GM18909 (cell line): ENCODE measurements at regions not wholly inside any gene's neighbourhood (a gene's known extent, or its start where the extent isn't known, plus 50 kb on each side); places are given as distances from the start of the nearest gene placed in this dataset.
"Not testable (repeated sequence)": the region's sequence is repeated elsewhere in the genome, so short reads cannot be mapped to it uniquely, and the experiment has no call there.

Experiments
- ATAC-seq: cut with Tn5 transposase; IDR thresholded peaks from one replicate; pipeline ENCODE4 v1.9.1; 2021; ENCODE audit warnings: mild to moderate bottlenecking; ENCODE audit not compliant: unreplicated experiment, poor library complexity

DNA sequence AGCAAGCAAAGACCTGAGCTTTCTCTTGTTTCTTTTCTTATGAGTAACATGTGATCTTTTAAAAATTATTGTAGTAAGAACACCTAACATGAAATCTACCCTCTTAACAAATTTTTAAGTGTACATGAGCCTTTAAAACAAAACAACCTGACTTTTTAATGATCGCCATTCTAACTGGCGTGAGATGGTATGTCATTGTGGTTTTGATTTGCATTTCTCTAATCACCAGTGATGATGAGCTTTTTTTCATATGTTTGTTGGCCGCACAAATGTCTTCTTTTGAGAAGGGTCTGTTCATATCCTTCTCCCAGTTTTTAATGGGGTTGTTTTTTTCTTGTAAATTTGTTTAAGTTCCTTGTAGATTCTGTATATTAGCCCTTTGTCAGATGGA lies 73.7 kb upstream of the BMP2 start:
- ATAC-seq = not testable (repeated sequence)

GRCh38 chr20:6693178-6693807 lies 74.2 kb upstream of the BMP2 start:
- ATAC-seq = no peak

GRCh38 chr20:6692566-6693173 lies 74.8 kb upstream of the BMP2 start:
- no peak for ATAC-seq

- ATAC-seq = no peak
Observed at GRCh38 chr20:6691516-6691915, 76.0 kb upstream of the BMP2 start.

- ATAC-seq = no peak
Observed at GRCh38 chr20:6689339-6689973, 78.0 kb upstream of the BMP2 start.

GRCh38 chr20:6686171-6686570 lies 81.3 kb upstream of the BMP2 start:
- peak; percentile 74 for ATAC-seq

GRCh38 chr20:6685626-6686025 lies 81.9 kb upstream of the BMP2 start:
- ATAC-seq = no peak

DNA sequence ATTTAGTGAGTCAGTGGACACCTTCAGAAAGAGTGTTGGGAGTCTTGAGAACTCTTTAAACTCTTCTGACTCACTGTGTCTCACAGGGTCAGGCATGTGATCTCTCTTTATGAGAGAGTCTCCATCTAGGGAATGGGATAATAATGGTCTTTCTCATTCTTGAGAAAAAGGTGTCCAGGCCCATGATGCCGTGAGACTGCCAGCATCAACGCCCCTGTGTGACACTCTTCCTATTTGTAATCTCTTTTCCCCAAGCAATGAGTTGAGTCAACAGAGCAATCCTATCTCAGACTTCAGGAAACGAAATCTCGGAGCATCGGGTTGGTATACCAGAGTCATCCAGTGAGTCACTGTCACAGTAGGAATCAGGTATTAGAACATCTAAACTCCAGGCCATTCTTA lies 82.3 kb upstream of the BMP2 start:
- ATAC-seq = no peak

DNA sequence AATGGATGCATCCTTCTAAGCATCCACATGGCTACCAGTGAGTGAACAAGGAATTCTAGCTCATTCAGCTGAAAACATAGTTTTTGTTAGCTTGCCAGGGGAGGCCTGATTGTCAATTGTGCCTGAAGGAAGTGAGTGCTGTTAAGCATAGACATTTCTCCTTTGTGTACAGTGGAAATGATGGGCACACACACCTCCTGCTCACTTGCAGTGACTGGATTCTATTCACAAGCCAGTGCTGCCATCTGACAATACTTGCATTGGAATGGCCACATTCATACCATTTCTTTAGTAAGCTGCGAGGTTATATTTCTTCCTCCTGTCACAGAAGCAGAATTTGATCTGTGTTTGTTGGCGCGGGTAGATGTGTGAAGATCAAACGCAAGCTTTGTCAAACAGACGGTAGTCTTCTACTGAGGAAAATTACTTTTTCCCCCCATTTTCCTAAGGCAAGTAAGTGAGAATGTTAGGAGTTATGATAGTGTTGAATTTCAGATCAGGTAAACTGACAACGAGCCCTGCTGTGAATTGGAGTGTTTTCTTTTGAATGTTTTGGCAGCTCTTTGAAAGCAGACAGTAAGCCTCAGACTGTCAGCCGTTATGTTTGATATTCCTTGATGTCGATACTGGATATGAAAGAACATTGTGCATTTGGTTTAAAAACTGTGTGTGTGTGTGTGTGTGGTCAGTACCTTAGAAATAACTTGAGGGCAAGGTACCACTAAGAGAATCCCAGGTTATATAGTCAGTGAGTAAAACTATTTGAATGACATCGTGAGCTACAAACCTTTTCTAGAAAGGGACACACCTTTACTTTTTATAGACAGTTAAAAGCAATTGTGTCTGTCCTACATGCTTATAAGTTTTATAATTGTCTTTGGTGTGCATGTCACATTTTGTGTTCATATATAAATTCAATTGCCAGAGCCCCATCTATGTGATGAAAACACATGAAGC lies 84.2 kb upstream of the BMP2 start:
- no peak for ATAC-seq

DNA sequence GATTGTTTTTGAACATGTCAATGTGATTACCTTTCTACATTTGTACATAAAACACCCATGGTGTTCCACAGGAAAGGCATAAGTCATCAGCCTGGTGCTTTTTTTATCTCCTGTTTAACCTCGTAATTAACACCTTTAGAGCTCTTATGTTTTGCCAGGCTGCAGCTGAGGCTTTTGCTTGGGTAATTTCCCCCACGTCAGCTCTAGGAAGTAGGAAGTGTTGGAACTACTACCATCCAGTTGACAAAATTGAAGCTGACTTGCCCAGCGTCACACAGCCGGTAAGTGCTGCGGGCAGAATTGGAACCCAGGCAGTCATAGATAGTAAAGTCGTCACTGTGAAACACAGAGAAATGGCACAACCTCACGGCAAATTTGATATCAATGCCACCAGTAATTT lies 86.6 kb upstream of the BMP2 start:
- no peak for ATAC-seq

DNA sequence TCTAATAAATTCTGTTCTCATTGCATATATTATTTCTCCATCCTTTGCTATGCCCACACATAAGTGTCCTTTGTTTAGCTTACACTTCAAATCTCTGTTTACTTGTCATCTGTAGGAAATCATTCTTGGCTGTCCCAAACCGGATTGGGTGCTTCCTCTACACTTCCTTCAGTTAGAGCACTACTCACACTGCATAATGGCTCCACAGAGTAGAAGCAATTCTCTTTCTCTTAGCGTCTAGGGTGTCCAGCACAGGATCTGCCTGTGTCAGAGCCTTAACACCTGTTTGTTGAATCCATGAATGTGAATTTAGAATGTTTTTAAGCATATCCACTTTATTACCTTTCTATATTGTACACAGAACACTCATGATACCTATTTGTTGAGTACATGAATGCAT lies 87.0 kb upstream of the BMP2 start:
- ATAC-seq = no peak

DNA sequence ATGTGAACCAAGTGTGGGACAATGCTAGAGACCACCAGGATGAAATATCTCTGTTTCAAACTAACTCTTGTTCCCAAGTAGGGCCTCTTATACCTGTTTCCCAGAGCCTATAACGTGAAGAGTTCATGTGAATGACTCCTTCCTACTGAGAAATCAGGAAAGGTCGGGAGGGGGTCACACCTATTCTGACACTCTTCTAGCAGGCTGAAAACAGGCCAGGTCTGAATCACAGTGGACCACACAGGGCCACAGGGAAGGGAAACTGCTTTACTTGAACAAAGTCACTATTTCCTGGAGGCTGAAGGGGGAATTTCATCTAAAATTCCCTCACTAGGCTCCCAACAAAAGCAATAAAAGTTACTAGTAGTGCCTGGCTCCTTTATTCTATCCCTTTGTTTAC lies 88.4 kb upstream of the BMP2 start:
- ATAC-seq = no peak

- ATAC-seq = no peak
Observed at GRCh38 chr20:6678101-6678500, 89.4 kb upstream of the BMP2 start.

DNA sequence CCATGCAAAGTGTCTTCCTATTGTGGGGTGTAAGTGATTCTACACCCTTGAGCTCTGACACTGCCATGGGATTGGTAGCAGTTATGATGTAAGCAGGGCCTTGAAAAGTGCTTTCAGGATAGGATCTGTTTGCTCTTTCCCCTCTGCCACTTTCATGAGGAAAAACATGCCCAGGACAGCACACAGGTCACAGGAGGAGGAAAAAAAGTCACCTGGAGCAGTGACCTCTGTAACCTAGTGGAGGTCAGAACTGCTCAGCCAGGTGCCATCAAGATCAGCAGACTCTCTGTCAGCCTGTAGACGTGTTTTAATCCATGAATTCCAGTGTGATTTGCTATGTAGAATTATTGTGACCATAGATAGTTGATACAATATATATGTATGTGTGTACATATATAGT lies 92.7 kb upstream of the BMP2 start:
- ATAC-seq = no peak

DNA sequence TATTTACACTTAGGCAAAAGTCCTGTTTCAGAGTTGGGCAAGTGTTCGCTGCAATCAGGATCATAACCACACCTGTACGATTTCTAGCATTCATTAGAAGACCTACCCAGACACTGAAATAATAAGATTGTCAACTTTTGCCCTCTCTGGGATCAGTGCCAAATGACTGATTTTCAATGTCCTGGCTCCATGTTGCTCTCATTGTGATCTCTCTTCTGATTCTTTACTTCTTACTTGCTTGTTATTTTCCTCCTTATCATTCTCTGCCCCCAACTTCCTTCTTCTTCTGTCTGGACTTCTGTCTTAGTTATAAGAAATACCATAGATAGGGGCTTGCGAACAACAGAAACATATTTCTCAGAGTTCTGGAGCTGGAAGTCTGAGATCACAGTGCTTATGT lies 94.4 kb upstream of the BMP2 start:
- no peak for ATAC-seq

GRCh38 chr20:6671829-6672228 lies 95.7 kb upstream of the BMP2 start:
- no peak for ATAC-seq

GRCh38 chr20:6668546-6668945 lies 98.9 kb upstream of the BMP2 start:
- no peak for ATAC-seq

DNA sequence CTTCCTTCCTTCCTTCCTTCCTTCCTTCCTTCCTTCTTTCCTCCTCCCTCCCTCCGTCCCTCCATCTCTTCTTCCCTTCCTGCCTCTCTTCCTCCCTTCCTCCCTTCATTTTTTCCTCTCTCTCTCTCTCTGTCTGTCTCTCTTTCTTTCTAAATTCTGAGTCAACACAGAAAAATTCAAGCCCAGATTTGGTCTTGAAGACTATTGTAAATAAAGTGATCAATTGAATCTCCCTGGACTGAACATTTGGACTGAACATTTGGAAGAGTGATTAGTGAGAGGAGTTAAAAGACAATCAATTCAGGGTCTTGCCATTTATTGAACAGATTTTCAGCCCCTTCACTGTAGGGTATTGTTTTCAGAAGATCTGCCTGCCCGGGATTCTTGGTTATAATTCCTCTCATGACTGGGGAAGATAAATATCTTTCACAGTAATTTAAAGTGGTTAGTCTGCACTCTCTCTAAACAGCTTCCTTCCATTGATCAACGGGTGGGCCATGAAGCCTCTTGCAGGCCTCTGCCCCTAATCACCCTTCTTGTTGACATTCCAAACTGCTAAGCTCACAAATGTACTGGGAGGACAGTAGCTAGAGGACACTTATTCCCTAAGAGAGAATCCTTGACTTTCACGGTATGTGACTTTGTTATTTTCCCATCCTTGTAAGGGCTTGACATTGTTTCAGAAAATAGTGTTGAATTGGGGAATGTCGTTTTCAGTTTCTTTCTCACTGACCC lies 101.7 kb upstream of the BMP2 start:
- no peak for ATAC-seq

- ATAC-seq = no peak
Observed at GRCh38 chr20:6665161-6665560, 102.3 kb upstream of the BMP2 start.

DNA sequence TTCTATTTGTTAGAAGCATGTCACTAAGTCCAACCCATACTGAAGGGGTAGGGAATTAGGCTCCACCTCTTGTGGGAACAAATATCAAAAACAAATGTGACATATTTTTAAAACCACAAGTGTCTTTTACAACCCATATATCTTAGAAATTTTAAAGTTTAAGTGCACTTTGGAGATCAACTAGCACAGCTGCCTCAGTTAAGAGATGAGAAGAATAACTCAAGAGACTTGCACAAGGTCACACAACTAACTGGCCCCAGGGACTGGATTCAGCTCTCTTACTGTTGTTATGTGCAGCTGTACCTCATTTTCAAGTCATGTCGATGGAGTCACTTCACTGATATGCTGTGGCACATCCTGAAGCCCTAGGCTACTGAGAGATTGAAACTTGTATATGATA lies 102.9 kb upstream of the BMP2 start:
- no peak for ATAC-seq
